ENCODE measurements at regions not wholly inside any gene's neighbourhood (a gene's known extent, or its start where the extent isn't known, plus 50 kb on each side); places are given as distances from the start of the nearest gene placed in this dataset.
"Not testable (repeated sequence)": the region's sequence is repeated elsewhere in the genome, so short reads cannot be mapped to it uniquely, and the experiment has no call there.

GRCh38 chr7:57555687-57556086 is 105.7 kb downstream of the ZNF716 start:
- peaks cover 54% of the 10 kb centered on the region for H3K9me3 ChIP-seq (ENCODE audit: control insufficient read depth, low read length)
- not testable (repeated sequence) for H3K4me1 Mint-ChIP-seq; H3K27ac ChIP-seq (ENCODE audit: low read depth, low read length); H3K27me3 Mint-ChIP-seq (ENCODE audit: insufficient read depth); H3K27ac Mint-ChIP-seq; H3K27me3 ChIP-seq (ENCODE audit: control insufficient read depth, insufficient read depth, low read length, poor library complexity, severe bottlenecking); H3K4me3 Mint-ChIP-seq; DNase-seq; H3K9ac ChIP-seq (ENCODE audit: extremely low read depth, low read length, poor library complexity, severe bottlenecking); H3K36me3 Mint-ChIP-seq (ENCODE audit: low read depth); H3K4me1 ChIP-seq (ENCODE audit: control insufficient read depth, insufficient read depth, low read length); H3K4me3 ChIP-seq (ENCODE audit: low read length); H3K36me3 ChIP-seq (ENCODE audit: control insufficient read depth, insufficient read depth, low read length)
- 100% methylated on average over 1 of the region's 2 CpGs; no CpG with 5 or more reads in 1 of the 2 experiments for WGBS, 2 experiments (ENCODE audit: insufficient coverage in 1 of 2, insufficient read length in 1 of 2)
- peaks cover 78% of the 10 kb centered on the region for H3K9me3 Mint-ChIP-seq

- Mint-ChIP-seq H3K36me3 (ENCODE audit: low read depth) (peaks cover 3% of the 10 kb centered on the region), H3K27me3 (ENCODE audit: insufficient read depth) (no peaks in the 10 kb centered on the region), H3K4me1 (no peaks in the 10 kb centered on the region), H3K4me3 (no peak overlapping the region), H3K9me3 (peaks cover 81% of the 10 kb centered on the region), H3K27ac (no peak overlapping the region)
- H3K4me3 ChIP-seq (ENCODE audit: low read length), result no peak overlapping the region
- H3K4me1 ChIP-seq (ENCODE audit: control insufficient read depth, insufficient read depth, low read length), result no peaks in the 10 kb centered on the region
- H3K9ac ChIP-seq (ENCODE audit: extremely low read depth, low read length, poor library complexity, severe bottlenecking), result no peak overlapping the region
- H3K36me3 ChIP-seq (ENCODE audit: control insufficient read depth, insufficient read depth, low read length), result no peaks in the 10 kb centered on the region
- H3K27me3 ChIP-seq (ENCODE audit: control insufficient read depth, insufficient read depth, low read length, poor library complexity, severe bottlenecking), result no peaks in the 10 kb centered on the region
- no peak overlapping the region for H3K27ac ChIP-seq (ENCODE audit: low read depth, low read length)
- DNase-seq, result no peak
- TF ChIP-seq CTCF (conservative IDR thresholded peaks at IDR 0.05), result no peak
- peaks cover 19% of the 10 kb centered on the region for H3K9me3 ChIP-seq (ENCODE audit: control insufficient read depth, low read length)
- WGBS, 2 experiments (ENCODE audit: insufficient coverage in 1 of 2, insufficient read length in 1 of 2), result 83 to 92% methylated on average over 6 to 15 of the region's 15 CpGs
Measured at GRCh38 chr7:57579454-57579853, 129.5 kb downstream of the ZNF716 start.

Data from endodermal cell (in vitro differentiated cells).